Peyer's patch (tissue), 4 donors: ENCODE measurements at regions not wholly inside any gene's neighbourhood (a gene's known extent, or its start where the extent isn't known, plus 50 kb on each side); places are given as distances from the start of the nearest gene placed in this dataset.

Experiments used
- POLR2A ChIP-seq, 2 donors: fragments of 450-650 bp; IDR thresholded peaks; one replicate each; pipeline ENCODE4 v1.5.1; 2017; ENCODE audit warnings: antibody characterized with exemption in 2 of 2, mild to moderate bottlenecking in 2 of 2, moderate library complexity in 2 of 2
- TF ChIP-seq, protein P1 (sequence below), 6 experiments: fragments of 450-650 bp in 4 of 6; fragments of 200-600 bp in 2 of 6; sonication (generic) in 1 of 6; IDR thresholded peaks; one replicate each; pipeline ENCODE4 v1.5.1; 2017 to 2019; ENCODE audit warnings: antibody characterized with exemption in 6 of 6, mild to moderate bottlenecking in 3 of 6, moderate library complexity in 1 of 6

DNA sequence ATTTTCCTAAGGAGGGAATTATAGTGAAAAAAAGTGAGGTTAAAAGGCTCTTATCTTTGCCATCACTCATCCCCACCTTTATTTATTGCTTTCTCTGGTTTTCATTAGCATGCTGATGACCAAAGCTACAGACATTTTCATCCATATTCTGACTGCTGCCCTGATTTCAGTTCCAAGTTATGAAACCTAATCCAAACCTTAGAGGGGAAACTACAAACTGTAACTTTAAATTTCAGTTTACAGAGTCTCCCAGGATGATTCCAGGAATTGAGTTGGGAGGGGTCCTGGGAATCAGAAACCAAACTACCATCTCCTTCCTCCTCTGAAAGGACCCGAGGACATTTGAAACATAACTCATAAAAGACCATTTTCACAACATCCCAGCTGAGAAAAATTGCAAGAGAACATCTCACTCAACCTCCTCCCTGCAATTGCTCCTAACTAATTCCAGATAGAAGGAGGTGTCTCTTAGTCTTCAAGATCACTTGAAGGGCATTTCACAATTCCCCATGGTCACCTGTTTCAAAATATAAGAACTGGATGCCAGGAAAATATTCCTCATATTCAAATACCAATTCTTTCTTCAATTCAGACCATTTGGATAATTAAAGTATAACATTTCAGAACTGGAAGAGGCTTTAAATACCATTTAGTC is 520.6 kb downstream of the TNS1 start:
- TF ChIP-seq, protein P1, sequence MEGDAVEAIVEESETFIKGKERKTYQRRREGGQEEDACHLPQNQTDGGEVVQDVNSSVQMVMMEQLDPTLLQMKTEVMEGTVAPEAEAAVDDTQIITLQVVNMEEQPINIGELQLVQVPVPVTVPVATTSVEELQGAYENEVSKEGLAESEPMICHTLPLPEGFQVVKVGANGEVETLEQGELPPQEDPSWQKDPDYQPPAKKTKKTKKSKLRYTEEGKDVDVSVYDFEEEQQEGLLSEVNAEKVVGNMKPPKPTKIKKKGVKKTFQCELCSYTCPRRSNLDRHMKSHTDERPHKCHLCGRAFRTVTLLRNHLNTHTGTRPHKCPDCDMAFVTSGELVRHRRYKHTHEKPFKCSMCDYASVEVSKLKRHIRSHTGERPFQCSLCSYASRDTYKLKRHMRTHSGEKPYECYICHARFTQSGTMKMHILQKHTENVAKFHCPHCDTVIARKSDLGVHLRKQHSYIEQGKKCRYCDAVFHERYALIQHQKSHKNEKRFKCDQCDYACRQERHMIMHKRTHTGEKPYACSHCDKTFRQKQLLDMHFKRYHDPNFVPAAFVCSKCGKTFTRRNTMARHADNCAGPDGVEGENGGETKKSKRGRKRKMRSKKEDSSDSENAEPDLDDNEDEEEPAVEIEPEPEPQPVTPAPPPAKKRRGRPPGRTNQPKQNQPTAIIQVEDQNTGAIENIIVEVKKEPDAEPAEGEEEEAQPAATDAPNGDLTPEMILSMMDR (IDR thresholded peaks at IDR 0.05): no peak
- no peak for TF ChIP-seq POLR2A (IDR thresholded peaks at IDR 0.05)
